NCI-H1417 (cell line): ENCODE measurements at regions not wholly inside any gene's neighbourhood (a gene's known extent, or its start where the extent isn't known, plus 50 kb on each side); places are given as distances from the start of the nearest gene placed in this dataset.
A peak's percentile ranks its signal among the peaks of the same experiment; 100 is the strongest.
"Not testable (repeated sequence)": the region's sequence is repeated elsewhere in the genome, so short reads cannot be mapped to it uniquely, and the experiment has no call there.

Experiments used
- DNase-seq, 3 experiments: peaks; one replicate each; lab custom pipeline; 2025; lab: John Stamatoyannopoulos, UW

- DNase-seq = no peak
Observed at GRCh38 chr13:94902722-94903407, 190.5 kb upstream of the SOX21 start.

DNA sequence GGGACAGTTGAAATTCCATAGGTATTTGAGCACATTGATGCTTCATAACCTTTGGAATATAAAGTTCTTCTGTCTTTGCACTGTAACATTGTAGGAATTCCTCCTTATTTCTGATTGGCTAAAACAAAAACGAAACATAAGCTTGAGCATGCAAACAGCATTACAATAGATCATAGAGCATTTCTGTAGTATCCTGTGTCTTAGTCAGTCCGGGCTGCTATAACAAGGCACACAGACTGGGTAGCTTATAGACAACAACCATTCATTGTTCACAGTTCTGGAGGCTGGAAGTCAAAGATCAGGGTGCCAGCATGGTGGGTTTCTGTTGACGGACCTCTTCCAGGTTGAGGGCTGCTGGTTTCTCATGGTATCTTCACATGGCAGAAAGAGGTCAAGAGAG, 188.7 kb upstream of the SOX21 start:
- no peak for DNase-seq

DNA sequence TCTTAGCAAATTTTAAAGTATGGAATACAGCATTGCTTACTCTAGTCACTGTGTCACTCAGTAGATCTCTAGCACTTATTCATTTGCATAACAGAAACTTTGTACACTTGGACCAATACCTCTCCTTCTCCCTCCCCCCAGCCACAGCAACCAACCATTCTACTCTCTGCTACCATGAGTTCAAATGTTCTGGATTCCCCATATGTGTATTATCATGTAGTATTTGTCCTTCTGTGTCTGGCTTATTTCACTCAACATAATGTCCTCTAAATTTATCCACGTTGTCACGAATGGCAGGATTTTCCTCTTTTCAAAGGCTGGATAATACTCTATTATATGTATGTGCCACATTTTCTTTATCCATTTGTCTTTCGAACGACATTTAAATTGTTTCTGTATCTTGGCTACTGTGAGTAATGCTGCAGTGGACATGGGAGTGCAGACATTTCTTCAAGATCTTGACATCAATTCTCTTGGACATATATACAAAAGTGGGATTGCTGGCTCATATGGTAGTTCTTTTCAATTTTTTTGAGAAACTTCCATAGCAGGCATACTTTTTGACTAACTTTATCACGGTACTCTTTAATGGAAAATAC, 184.5 kb upstream of the SOX21 start:
- DNase-seq = no peak

- DNase-seq = no peak
Observed at GRCh38 chr13:94896238-94896637, 183.9 kb upstream of the SOX21 start.

DNA sequence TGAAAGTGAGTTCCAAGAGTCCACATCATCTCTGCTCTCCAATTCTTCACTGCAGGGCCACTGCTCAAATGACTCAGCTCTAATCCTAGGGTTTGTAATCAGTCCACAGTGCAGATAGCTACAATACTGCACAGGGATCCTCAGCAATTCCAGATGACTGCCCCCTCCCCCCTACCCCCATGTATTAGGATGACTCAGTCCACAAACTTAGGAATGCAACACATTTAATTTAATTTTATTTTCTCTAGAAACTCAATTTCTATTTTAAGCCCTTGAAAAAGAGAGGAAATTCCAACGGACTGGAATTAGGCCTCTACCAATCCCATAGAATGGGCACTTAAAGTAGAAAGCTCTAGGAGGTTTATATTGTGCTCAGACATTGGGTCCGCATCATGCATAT, 173.8 kb upstream of the SOX21 start:
- no peak for DNase-seq

DNA sequence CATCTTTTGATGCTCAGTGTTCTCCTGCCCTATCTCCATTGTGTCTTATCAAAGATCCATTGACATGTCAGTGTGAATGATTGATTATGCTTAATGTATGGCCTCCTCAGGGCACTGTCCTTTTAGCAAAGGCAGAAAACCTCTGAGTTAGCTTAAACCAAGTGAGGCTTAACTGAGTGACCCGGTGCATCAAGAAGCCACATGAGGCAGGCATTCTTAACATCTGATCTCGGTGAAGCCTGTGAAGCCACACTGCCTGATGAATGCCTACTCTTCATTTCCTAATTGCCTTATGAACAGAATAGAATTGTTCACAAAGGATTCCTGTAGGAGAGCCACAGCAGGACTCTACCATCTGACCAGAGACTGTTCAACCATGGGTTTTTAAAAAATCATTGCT, 168.1 kb upstream of the SOX21 start:
- peak in 1 of 3 experiments; percentile 20 for DNase-seq

DNA sequence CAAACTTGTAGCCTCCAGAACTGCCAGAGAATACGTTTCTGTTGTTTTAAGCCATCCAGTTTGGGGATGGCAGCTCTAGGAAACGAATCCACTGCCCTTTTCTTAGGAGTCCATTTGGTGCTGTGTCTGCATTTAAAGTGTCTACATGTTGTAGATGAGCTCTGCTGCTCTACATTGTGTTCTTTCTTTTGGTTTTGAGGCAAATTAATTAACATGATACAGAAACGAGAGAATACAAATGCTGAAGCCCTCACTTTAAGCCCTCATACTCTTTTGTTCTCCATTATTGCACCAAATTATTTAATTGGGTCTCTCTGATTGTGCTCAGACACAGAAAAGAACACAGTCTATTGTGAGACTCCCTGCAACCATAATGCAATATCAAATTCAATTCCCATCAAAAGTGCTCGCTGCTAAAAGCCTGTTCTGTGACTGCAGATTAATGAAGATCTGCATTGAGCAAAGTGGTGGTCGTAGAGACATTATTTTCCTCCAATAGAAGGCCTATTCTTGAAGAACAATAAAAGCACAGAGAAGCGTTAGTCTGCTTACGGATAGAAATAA, 166.3 kb upstream of the SOX21 start:
- DNase-seq = peak in 1 of 3 experiments; percentile 34

DNA sequence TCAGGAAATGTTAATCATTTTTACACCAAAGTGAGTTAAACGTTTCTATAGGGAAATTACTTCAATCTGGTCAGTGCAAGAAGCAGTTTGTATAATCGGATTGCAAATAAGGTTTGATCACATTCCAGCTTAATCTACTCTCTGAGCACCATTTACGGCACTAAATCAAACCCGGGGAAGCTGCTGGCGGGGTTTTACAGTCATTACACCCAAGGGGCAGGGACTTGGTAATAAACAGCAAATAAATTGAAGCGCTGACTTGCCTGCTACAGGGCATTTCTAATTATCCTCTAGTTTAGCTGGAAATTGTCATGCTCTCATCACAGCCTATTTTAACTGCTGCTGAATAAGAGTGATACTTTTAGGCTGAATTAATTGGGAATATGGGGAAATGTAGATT, 152.1 kb upstream of the SOX21 start:
- DNase-seq = peak in 1 of 3 experiments; percentile 41

- no peak for DNase-seq
Observed at GRCh38 chr13:94860981-94861407, 148.6 kb upstream of the SOX21 start.

GRCh38 chr13:94859811-94860210, 147.5 kb upstream of the SOX21 start:
- no peak for DNase-seq

- peak in 1 of 3 experiments; percentile 23 for DNase-seq
Observed at GRCh38 chr13:94859278-94859691, 146.9 kb upstream of the SOX21 start.

GRCh38 chr13:94858856-94859255, 146.5 kb upstream of the SOX21 start:
- no peak for DNase-seq

DNA sequence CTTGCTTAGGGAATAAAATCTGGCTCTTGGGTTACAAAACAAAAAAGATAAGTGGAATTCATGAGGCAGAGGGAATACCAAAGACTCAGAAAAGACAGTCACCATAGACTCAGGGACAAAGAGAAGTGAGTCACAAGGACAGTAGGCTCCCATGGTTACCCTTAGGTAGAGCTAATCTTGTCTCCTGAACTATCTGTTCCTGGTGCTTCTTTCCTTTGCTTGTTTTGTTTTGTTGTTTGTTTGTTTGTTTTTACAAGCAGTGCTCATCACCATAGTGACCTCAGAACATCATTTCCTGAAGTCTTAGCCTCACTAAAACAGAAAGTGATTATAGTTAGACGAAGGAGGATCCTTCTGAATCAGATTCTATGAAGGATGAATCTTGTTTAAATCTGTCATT, 142.3 kb upstream of the SOX21 start:
- no peak for DNase-seq

DNA sequence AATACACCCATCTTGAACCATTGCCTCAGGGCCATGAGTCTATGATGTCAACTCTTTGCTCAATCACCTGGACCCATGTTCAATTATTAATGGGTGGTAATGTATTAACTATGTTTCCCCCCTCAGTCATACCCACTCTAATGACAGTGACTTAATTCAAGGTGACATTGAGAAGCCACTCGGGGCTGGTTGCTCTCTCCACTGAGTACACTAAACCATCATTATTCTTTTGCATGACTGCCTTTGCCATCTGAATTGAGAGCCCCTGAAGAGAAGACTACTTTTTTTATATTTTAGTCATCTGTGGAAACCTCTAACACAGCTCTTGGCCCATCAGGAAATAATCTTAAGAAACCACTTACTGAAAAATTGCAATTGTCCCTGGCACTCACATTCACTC, 139.2 kb upstream of the SOX21 start:
- peak in 1 of 3 experiments; percentile 45 for DNase-seq

DNA sequence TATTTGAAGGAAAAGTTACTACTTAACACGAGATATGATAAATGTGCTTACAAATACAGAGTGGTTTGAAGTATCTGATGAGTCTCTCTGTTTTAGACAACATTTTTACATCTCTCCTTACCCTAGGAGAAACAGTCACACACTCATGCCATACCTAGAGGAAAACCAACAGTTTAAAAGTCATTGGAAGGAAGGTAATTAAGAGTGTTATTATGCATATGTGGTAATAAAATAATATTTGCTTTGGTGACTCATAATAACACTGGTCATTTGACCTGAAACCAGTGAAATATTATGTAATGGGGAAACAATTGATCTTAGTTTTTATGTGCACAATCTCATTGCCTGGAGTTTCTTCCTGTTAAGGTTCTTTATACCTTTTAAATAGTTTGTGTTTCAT, 136.9 kb upstream of the SOX21 start:
- peak in 1 of 3 experiments; percentile 15 for DNase-seq

DNA sequence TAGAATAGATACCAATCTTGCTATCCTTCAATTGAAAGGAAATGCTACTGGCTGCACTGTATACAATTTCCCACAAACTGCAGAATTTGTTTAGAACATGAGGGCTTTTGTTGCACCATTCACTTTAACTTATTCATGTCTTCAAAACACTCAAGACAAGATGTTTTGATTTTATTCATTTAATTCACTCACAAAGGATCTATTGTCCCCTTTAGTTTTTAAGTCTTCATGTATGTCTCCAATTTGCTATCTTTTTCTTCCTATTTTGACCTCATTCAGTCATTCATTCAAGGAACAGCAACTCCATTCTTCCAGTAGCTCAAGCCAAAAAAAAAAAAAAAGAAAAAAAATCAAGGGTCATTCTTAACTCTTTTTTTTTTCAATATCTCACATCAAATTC, 130.6 kb upstream of the SOX21 start:
- no peak for DNase-seq

- DNase-seq = not testable (repeated sequence)
Observed at GRCh38 chr13:94837056-94837455, 124.7 kb upstream of the SOX21 start.

DNA sequence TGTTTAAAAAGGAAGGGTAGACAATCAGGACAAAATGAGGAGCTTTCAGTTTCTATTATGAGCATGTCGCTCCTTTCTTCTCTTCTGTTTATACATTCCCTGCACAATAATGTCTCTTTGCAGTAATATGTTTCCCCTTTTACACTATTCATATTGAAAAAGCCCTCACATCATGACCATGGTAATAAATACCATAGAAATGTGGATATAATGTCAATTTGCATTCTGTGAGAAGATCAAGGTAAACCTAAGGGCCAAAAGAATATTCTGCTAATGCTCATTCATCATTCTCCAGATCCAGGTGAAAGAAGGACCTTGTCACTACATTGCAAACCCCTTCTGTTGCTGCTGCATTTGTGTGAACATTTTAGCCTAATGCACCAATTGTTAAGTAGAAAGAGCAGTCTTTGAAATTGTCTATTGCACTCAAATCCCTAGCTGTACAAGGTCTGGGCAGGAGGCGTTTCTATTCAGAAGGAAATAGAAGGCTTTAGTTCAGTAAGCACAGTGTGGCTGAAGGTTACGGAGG, 117.6 kb upstream of the SOX21 start:
- no peak for DNase-seq

DNA sequence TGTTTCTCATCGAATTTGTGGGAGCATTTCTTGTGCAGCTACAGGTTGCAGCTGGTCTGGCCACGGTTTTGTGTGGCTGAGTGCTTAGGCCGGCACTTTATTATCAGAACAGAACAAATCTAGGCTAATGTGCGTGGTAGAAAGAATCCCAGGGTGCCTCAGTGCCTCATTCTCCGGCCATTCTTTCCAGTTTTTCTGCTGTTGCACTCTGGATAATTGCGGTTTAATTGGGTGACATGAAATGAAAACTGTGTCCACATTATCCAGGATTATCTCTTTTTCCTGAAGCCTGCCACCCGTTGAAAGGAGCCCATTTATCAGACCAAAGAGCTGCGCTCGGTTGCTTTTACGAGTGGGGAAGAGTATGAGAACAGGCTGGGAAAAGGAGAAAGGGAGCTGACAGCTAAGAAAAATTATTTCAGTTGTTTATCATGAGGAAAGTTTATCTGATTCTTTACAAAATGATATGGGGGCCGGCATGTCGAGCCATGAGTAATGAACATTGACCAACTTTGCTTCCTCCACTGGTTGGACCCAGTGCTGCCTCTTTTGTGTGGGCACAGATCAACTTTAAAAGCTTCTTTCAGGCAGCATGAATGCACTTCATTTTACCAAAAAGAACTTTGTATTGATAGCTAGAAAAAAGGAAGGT, 117.0 kb upstream of the SOX21 start:
- DNase-seq = peak in 1 of 3 experiments; percentile 89

GRCh38 chr13:94827566-94827965, 115.2 kb upstream of the SOX21 start:
- peak in 1 of 3 experiments; percentile 59 for DNase-seq

DNA sequence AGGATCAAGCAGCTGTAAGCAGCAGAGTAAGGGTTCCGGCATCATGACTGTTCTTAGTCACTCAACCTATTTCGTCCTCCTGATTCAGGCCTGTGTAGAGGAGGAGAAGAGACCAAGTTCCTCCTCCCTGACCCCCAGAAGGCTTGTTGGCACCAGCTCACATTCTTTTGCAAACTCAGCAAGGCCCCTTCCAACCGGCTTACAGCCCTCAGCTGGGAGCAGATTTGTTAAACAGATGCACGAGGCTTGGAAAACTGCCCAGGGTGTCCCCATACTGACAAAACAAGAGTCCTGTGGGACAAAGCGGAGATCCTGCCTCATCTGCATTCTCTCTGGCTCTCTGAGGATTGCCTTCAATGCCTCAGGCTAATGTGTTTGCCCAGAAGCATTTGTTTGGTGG, 113.2 kb upstream of the SOX21 start:
- peak in 1 of 3 experiments; percentile 33 for DNase-seq

DNA sequence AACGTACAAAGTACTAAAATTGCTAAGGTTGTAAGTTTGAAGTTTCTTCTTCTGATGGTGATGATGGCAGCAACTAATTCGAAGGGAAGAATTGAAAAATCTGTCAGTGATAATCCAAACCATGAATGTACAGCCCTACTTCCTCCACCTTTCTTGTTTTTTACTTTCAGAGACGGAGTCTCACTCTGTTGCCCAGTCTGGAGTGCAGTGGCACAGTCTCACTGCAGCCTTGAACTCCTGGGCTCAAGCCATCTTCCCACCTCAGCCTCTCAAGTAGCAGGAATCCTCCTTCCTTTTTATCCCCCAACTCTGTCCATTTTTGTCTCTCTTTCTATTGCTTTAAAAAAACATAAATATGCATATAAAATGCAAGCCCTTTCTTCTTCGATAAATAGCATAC, 112.3 kb upstream of the SOX21 start:
- no peak for DNase-seq

GRCh38 chr13:94822356-94822755, 110.0 kb upstream of the SOX21 start:
- DNase-seq = peak in 1 of 3 experiments; percentile 34
